Thoracic aorta (tissue), 2 donors: ENCODE measurements at regions not wholly inside any gene's neighbourhood (a gene's known extent, or its start where the extent isn't known, plus 50 kb on each side); places are given as distances from the start of the nearest gene placed in this dataset.
"Not testable (repeated sequence)": the region's sequence is repeated elsewhere in the genome, so short reads cannot be mapped to it uniquely, and the experiment has no call there.

Experiments
- ATAC-seq: fragments of 150-250 bp; one replicate; pipeline ENCODE4 v1.8.0; 2017; ENCODE audit warnings: low read depth; ENCODE audit not compliant: insufficient number of reproducible peaks, low FRiP score
- DNase-seq: peaks from one replicate; pipeline ENCODE4 v3.0.0-alpha.2; 2020; ENCODE audit warnings: low spot score
- H3K27ac ChIP-seq, 2 donors: fragments of 200-600 bp; sonication (generic); 1 replicate in 1 of 2; 2 replicates in 1 of 2; pipeline ENCODE4 v1.5.1; 2016; ENCODE audit warnings: mild to moderate bottlenecking in 2 of 2, moderate library complexity in 2 of 2
- H3K27me3 ChIP-seq: fragments of 200-600 bp; sonication (generic); replicated peaks from 2 replicates; pipeline ENCODE4 v1.6.0; 2016; ENCODE audit warnings: mild to moderate bottlenecking; ENCODE audit not compliant: insufficient read depth
- H3K36me3 ChIP-seq: fragments of 200-600 bp; sonication (generic); one replicate; pipeline ENCODE4 v1.5.1; 2016
- H3K4me1 ChIP-seq, 2 donors: fragments of 200-600 bp; sonication (generic); 1 replicate in 1 of 2; 2 replicates in 1 of 2; pipeline versions ENCODE4 v1.5.1 to v1.6.0; 2016; ENCODE audit warnings: low read depth in 2 of 2, mild to moderate bottlenecking in 1 of 2; ENCODE audit not compliant: control insufficient read depth in 1 of 2
- H3K4me3 ChIP-seq: fragments of 200-600 bp; sonication (generic); 2 replicates; pipeline ENCODE4 v1.5.1; 2016; ENCODE audit warnings: mild to moderate bottlenecking
- H3K9me3 ChIP-seq: fragments of 200-600 bp; sonication (generic); 2 replicates; pipeline ENCODE4 v1.5.1; 2016
- TF ChIP-seq, protein P1 (sequence below): fragments of 200-600 bp; sonication (generic); IDR thresholded peaks from one replicate; pipeline ENCODE4 v1.5.1; 2019; ENCODE audit warnings: antibody characterized with exemption

DNA sequence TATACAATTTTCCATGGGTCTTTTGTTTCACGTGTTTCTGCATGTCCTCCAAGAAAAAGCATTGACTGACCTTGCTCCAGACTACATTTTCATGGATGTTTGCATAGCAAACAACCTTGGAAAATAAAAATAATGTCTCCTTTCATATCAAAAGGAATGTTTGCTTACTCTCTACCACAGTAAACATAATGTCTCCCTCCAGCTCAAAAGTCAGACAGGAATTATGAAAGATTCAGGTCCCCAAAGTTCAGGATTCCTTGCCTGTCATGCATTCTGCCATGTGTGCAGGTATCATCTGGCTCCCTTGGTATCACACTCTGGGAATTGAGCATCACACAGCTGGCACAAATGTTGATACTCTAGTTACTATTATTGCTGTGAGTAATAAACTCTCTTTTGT, 103.1 kb upstream of the ZC3H15 start:
- Histone ChIP-seq H3K27ac (no peak overlapping the region), H3K4me3 (no peak overlapping the region), H3K36me3 (no peaks in the 10 kb centered on the region), H3K9me3 (peaks cover 6% of the 10 kb centered on the region), H3K4me1 (no peaks in the 10 kb centered on the region), H3K27me3 (no peaks in the 10 kb centered on the region)
- ATAC-seq (no peak), DNase-seq (no peak)
- TF ChIP-seq, protein P1, sequence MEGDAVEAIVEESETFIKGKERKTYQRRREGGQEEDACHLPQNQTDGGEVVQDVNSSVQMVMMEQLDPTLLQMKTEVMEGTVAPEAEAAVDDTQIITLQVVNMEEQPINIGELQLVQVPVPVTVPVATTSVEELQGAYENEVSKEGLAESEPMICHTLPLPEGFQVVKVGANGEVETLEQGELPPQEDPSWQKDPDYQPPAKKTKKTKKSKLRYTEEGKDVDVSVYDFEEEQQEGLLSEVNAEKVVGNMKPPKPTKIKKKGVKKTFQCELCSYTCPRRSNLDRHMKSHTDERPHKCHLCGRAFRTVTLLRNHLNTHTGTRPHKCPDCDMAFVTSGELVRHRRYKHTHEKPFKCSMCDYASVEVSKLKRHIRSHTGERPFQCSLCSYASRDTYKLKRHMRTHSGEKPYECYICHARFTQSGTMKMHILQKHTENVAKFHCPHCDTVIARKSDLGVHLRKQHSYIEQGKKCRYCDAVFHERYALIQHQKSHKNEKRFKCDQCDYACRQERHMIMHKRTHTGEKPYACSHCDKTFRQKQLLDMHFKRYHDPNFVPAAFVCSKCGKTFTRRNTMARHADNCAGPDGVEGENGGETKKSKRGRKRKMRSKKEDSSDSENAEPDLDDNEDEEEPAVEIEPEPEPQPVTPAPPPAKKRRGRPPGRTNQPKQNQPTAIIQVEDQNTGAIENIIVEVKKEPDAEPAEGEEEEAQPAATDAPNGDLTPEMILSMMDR = no peak

DNA sequence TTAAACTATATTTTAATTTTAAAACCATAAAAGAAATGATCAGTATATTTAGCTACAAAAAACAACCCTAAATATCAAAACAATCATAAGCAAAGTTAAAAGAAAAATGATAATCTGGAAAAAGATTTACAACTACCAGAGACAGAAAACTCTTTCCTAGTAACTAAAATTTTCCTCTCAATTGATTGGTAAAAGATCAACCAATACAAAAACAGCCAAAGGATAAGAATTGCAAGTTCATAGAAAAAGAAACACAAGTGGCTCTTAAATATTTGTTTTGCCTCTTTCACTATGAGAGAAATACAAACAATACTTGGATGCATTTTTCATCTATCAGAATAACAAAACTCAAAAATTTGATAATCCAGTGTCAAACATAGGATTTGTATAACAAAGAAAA, 101.8 kb upstream of the ZC3H15 start:
- no peak for DNase-seq
- TF ChIP-seq, protein P1 = no peak
- Histone ChIP-seq H3K4me1 (no peaks in the 10 kb centered on the region), H3K27ac (no peak overlapping the region), H3K36me3 (no peaks in the 10 kb centered on the region), H3K4me3 (no peak overlapping the region), H3K9me3 (peaks cover 6% of the 10 kb centered on the region), H3K27me3 (no peaks in the 10 kb centered on the region)
- no peak for ATAC-seq

DNA sequence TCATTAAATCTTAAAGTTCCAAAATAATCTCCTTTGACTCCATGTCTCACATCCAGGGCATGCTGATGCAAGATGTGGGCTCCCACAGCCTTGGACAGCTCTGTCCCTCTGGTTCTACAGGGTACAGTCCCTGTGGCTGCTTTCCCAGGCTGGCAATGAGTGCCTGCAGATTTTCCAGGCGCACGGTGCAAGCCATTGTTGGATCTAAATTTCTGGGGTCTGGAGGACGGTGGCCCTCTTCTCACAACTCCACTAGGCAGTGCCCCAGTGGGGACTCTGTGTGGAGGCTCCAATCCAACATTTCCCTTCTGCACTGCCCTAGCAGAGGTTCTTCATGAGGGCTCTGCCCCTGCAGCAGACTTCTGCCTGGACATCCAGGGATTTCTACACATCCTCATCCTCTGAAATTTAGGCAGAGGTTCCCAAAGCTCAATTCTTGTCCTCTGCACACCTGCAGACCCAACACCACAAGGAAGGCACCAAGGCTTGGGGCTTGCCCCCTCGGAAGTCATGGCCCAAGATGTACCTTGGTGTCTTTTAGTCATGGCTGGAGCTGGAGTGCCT, 100.3 kb upstream of the ZC3H15 start:
- H3K27ac ChIP-seq, H3K27me3 ChIP-seq, H3K4me3 ChIP-seq, H3K36me3 ChIP-seq, H3K4me1 ChIP-seq, ATAC-seq, DNase-seq, H3K9me3 ChIP-seq: not testable (repeated sequence)

DNA sequence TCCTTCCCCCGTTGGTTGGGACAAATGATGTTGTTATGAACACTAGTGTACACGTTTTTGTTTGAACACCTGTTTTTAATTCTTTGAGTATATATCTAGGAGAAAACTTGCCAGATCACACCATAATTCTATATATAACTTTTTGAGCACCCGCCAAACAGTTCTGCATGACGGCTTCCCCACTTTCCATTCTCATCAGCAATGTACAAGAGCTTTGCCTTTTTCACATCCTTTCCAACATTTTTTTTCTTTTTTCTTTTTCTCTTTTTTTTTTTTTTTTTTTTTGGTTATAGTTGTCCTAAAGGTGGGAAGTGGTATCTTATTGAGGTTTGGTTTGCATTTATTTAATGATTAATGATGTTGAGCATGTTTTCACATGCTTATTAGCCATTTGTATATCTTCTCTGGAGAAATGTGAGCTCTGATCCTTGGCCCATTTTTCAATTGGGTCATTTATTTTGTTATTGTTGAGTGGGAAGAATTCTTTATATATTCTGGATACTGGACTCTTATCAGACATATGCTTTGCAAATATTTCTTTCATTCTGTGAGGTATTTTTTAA, 86.9 kb upstream of the ZC3H15 start:
- ATAC-seq = no peak
- Histone ChIP-seq H3K4me1 (no peaks in the 10 kb centered on the region), H3K27ac (no peak overlapping the region), H3K4me3 (no peak overlapping the region), H3K36me3 (no peaks in the 10 kb centered on the region), H3K9me3 (no peaks in the 10 kb centered on the region), H3K27me3 (no peaks in the 10 kb centered on the region)
- no peak for DNase-seq
- TF ChIP-seq, protein P1 = no peak

DNA sequence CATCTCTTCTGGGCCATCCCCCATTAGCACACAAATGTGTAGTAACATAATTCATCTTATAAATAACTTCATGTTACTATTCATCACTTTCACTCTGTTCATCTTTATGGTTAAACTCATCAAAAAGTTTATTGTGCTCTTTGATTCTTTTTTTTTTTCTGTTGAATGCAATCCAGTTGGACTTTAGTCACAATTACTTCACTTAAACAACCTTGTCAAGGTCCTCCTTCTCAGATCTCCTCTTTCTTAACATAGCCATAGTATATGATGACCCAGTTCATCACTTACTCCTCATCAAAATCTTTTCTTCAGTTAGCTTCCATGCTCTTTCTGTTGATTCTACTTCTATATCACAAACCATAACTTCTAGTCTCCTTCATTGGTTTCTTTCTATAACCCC, 80.2 kb upstream of the ZC3H15 start:
- Histone ChIP-seq H3K36me3 (no peaks in the 10 kb centered on the region), H3K27ac (no peak overlapping the region), H3K4me1 (no peaks in the 10 kb centered on the region), H3K9me3 (no peaks in the 10 kb centered on the region), H3K4me3 (no peak overlapping the region), H3K27me3 (no peaks in the 10 kb centered on the region)
- TF ChIP-seq, protein P1 = no peak
- DNase-seq = no peak
- ATAC-seq = no peak

DNA sequence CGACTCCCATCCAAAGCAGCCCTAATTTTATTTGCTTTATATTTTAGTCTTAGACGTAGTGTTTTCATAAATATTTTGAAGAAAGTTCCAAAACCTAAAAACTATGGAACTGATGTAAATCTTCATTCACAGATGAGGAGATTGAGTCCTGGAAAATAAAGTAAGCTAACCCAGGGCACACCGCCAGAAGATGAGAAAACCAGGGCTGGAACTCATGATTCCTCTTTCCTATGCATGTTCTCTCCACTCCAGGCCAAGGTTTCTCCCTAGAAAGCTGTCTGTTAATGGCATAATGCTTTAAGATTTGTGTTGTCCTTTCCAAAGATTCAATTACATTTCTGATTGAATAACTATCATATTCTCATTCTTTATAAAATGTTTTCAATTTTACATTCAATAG, 78.4 kb upstream of the ZC3H15 start:
- ATAC-seq (no peak), DNase-seq (no peak)
- Histone ChIP-seq H3K36me3 (no peaks in the 10 kb centered on the region), H3K4me1 (no peaks in the 10 kb centered on the region), H3K9me3 (no peaks in the 10 kb centered on the region), H3K4me3 (no peak overlapping the region), H3K27ac (no peak overlapping the region), H3K27me3 (no peaks in the 10 kb centered on the region)
- TF ChIP-seq, protein P1 = no peak
